HL-60 (cell line): ENCODE measurements at regions not wholly inside any gene's neighbourhood (a gene's known extent, or its start where the extent isn't known, plus 50 kb on each side); places are given as distances from the start of the nearest gene placed in this dataset.

ENCODE experiments used
- DNase-seq, 2 experiments: peaks; one replicate each; pipeline ENCODE4 v3.0.0-alpha.2; 2010 to 2020; ENCODE audit warnings: low read depth in 1 of 2, low spot score in 1 of 2
- H3K27ac ChIP-seq: fragments of 250-450 bp; sonication (Bioruptor Pico); replicated peaks from 2 replicates; pipeline ENCODE4 v1.5.1; 2020; ENCODE audit warnings: mild to moderate bottlenecking, moderate library complexity
- H3K27me3 ChIP-seq: fragments of 250-450 bp; sonication (Bioruptor Pico); 2 replicates; pipeline ENCODE4 v1.5.1; 2021; ENCODE audit warnings: mild to moderate bottlenecking, moderate library complexity; ENCODE audit not compliant: insufficient read depth, poor library complexity, severe bottlenecking
- H3K4me3 ChIP-seq: replicated peaks from 2 replicates; pipeline ENCODE4 v1.5.1; 2011; ENCODE audit warnings: mild to moderate bottlenecking, control low read depth, low read length; ENCODE audit not compliant: insufficient read depth
- GABPA ChIP-seq: IDR thresholded peaks from 2 replicates; pipeline ENCODE4 v1.6.1; 2012; ENCODE audit warnings: low read depth
- POLR2AphosphoS5 ChIP-seq: IDR thresholded peaks from 2 replicates; pipeline ENCODE4 v1.6.1; 2012; ENCODE audit warnings: low read depth
- REST ChIP-seq: IDR thresholded peaks from 2 replicates; pipeline ENCODE4 v1.6.1; 2012; ENCODE audit warnings: low read depth; ENCODE audit not compliant: insufficient replicate concordance
- SPI1 ChIP-seq: IDR thresholded peaks from 2 replicates; pipeline ENCODE4 v1.6.1; 2012; ENCODE audit warnings: low read depth, mild to moderate bottlenecking, borderline replicate concordance
- TF ChIP-seq, protein P1 (sequence below): IDR thresholded peaks from one replicate; pipeline ENCODE4 v1.5.1; 2011; ENCODE audit warnings: low read length, control low read depth, inconsistent platforms; ENCODE audit not compliant: insufficient read depth

- Histone ChIP-seq H3K27me3 (no peaks in the 10 kb centered on the region), H3K27ac (no peak overlapping the region), H3K4me3 (no peak overlapping the region)
- TF ChIP-seq GABPA (no peak), REST (no peak), POLR2AphosphoS5 (no peak), SPI1 (no peak)
- TF ChIP-seq, protein P1, sequence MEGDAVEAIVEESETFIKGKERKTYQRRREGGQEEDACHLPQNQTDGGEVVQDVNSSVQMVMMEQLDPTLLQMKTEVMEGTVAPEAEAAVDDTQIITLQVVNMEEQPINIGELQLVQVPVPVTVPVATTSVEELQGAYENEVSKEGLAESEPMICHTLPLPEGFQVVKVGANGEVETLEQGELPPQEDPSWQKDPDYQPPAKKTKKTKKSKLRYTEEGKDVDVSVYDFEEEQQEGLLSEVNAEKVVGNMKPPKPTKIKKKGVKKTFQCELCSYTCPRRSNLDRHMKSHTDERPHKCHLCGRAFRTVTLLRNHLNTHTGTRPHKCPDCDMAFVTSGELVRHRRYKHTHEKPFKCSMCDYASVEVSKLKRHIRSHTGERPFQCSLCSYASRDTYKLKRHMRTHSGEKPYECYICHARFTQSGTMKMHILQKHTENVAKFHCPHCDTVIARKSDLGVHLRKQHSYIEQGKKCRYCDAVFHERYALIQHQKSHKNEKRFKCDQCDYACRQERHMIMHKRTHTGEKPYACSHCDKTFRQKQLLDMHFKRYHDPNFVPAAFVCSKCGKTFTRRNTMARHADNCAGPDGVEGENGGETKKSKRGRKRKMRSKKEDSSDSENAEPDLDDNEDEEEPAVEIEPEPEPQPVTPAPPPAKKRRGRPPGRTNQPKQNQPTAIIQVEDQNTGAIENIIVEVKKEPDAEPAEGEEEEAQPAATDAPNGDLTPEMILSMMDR = no peak
- DNase-seq = no peak
Observed at GRCh38 chr7:47202146-47202783, 379.6 kb downstream of the TNS3 start.

- H3K27ac ChIP-seq = no peak overlapping the region
- TF ChIP-seq POLR2AphosphoS5 (no peak), GABPA (no peak), SPI1 (no peak), REST (no peak)
- TF ChIP-seq, protein P1 = no peak
- DNase-seq = no peak
- no peaks in the 10 kb centered on the region for H3K27me3 ChIP-seq
- no peak overlapping the region for H3K4me3 ChIP-seq
Observed at GRCh38 chr7:47198159-47198558, 383.8 kb downstream of the TNS3 start.

- H3K27me3 ChIP-seq = no peaks in the 10 kb centered on the region
- no peak overlapping the region for H3K27ac ChIP-seq
- DNase-seq = no peak
- H3K4me3 ChIP-seq = no peak overlapping the region
- TF ChIP-seq POLR2AphosphoS5 = no peak
- no peak for TF ChIP-seq REST
- TF ChIP-seq GABPA = no peak
- TF ChIP-seq, protein P1 = no peak
- TF ChIP-seq SPI1 = no peak
Observed at GRCh38 chr7:47197486-47197885, 384.4 kb downstream of the TNS3 start.
